GM21529 (cell line): ENCODE measurements at regions not wholly inside any gene's neighbourhood (a gene's known extent, or its start where the extent isn't known, plus 50 kb on each side); places are given as distances from the start of the nearest gene placed in this dataset.

Experiments
- ATAC-seq: cut with Tn5 transposase; IDR thresholded peaks from one replicate; pipeline ENCODE4 v1.9.1; 2021; ENCODE audit not compliant: unreplicated experiment

- no peak for ATAC-seq
These were observed 539.2 kb upstream of the PCDH9 start for GRCh38 chr13:67769063-67769986.

GRCh38 chr13:67763984-67764383, 533.8 kb upstream of the PCDH9 start:
- no peak for ATAC-seq

GRCh38 chr13:67763384-67763783, 533.2 kb upstream of the PCDH9 start:
- no peak for ATAC-seq

DNA sequence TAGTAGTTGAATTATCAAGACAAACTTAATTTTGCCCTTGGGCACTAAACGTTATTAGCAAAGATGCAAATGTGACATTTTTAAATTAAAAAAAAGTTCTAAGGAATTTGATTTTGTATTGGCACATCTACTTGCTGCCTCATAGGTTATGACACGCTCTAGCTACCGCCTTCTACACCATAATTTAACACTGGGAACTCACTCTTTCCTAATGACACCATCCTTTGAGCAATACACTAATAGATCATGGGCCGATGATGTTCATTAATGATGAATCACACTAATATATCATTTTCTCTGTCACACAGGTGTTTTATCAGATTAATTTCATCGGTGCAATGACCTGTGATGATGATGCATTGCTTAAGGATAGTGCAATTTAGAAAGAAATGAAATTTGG, 528.8 kb upstream of the PCDH9 start:
- ATAC-seq = no peak

DNA sequence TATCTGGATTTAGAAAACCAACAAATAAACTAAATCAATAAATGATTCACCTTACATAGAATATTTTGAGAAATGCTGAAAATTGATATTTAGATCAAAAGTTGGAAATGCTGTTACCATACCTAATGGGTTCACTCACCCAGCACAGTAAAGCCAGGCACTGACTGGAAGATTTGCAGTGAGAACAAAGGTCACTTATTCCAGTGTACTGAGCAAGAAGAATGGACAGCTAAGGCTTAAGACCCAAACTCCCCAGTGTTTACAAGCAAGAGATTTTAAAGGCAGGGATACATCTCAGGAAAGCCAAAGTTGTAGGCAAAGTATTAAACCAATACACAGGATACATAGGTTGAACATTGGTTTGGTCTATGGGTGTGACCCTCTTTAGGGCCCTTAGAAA, 523.9 kb upstream of the PCDH9 start:
- no peak for ATAC-seq

GRCh38 chr13:67752759-67753158, 522.6 kb upstream of the PCDH9 start:
- no peak for ATAC-seq

GRCh38 chr13:67742478-67742877, 512.3 kb upstream of the PCDH9 start:
- no peak for ATAC-seq

DNA sequence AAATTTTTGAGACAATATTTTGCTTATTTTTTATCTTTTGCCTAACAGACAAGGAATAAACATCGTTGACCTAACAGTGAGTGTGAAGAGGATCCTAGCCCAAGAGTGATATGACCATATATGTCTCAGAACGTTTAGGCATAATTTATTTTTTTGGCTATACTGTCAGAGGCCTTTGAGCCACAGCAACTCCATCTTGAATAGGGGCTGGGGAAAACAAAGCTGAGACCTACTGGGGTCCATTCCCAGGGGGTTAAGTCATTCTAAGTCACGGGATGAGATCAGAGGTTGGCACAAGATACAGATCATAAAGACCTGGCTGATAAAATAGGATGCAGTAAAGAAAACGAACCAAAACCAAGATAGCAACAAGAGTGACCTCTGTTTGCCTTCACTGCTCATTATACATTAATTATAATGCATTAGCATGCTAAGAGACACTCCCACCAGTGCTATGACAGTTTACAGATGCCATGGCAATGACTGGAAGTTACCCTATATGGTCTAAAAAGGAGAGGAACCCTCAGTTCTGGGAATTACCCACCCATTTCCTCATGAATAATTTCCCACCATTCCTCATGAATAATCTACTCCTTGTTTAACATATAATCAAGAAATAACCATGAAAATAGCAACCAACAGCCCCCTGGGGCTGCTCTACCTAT, 510.9 kb upstream of the PCDH9 start:
- ATAC-seq = no peak

DNA sequence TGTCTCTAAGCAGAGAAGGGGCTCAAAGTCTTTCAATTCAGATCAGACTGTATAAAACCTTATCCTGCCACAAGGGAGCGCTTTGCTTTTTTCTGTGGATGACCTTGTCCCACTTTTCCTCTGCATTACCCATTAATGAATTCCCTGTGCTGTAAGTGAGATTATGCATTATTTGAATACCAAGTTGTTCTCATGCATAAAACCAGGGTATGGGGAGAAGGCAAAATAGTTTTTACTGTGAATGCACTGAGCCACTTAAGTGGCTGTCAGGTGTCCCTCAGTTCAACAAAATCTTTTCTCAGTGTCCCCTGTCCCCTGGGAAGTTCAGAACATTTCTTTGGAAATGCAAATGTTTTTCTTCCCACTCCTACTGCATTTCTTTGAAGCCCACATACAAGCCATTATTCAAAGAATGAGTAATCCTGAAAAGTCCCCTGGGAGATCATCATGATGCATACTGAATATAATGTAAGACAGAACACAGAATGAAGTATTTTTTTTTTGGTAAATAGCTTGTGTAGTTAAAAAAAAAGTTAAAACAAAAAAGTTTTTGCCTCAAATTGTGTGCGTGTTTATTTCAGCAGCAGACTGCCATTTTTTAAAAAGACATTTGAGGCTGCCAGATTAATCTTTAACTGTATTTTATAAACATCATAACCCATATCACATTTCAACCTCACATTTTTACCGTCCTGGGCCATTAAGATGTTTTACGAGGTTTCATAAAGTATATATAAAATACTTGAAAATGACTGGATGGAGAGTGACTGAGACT, 506.7 kb upstream of the PCDH9 start:
- ATAC-seq = no peak

DNA sequence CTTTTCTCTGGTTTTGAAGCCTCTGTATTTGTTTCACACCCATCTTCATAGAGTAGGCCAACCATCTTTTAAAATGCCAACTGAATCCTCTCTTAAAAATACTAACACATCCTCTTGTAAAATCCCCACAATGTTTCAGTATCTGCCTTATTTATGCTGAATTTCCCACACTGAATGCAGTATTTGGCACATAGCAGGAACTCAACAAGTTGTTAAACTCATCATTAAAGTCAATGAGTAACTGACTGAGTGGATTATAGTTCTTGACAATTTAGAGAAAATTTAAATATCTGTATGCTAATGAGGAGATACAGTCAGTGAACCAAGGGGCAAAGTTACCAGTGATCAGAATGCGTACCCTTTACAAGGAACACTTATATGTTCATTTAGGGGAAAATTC, 505.5 kb upstream of the PCDH9 start:
- no peak for ATAC-seq

DNA sequence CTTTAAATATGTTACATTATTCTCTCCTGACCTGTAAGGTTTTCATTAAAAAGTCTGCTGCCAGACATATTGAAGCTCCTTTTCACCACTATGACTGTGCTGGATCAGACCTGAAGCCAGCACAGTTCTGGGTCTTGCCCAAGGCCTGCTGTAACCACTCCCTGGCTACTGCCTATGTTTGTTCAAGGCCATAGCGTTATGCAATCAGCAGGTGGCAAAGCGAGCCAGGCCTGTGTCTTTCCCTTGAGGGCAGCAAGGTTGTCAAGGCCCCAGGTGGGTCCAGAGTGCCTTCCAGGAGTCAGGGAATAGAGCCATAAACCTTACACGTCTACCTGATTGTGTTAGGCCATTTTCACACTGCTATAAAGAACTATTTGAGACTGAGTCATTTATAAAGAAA, 496.8 kb upstream of the PCDH9 start:
- ATAC-seq = no peak

DNA sequence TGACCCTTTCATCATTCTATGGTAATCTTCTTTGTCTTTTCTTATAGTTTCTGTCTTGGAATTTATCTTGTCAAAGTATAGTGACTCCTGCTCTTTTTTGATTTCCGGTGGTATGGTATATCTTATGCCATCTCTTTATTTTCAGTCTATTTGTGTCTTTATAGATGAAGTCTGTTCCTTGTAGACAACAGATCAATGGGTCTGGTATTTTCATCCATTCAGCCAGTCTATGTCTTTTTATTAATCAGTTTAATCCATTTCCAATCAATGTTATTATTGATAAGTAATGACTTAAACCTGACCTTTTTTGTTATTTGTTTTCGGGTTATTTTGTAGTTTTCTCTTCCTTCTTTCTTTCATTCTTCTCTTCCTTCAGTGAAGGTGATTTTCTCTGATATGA, 495.9 kb upstream of the PCDH9 start:
- no peak for ATAC-seq

DNA sequence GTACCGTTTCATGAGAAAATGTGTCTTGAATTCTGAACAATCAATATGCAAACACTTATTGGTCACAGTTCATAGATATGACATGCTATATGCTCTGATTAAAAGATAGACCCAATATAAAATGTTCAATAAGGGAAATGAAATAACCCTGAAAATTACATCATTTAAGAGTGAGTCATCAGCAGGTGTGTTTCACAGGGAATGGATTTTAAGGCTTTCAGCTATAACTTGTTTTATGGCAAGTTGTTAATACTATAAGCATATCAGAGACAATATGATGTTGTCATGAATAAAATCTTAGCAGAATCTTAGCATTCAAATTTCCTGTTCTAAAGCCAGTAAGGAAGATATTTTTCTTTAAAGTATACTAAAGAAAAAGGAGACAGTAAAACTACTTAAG, 483.4 kb upstream of the PCDH9 start:
- no peak for ATAC-seq

DNA sequence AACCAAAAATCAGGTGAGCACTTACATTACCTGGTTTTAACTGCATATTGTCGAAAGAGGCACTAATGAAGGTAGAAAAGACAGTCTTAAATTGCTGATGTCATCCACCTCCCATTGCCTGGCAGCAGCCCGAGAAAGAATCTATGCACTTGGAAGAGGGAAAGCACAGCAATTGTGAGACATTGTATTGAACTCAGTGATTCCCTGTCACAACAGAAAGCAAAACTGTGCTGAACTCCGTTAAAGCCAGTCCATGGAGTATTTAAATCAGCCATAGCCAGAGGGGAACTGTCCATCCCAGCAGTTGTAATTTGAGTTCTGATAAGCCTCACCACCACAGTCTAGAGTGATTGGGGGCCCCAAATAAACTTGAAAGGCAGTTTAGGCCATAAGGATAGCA, 466.6 kb upstream of the PCDH9 start:
- no peak for ATAC-seq

- no peak for ATAC-seq
These were observed 434.4 kb upstream of the PCDH9 start for GRCh38 chr13:67664502-67664901.

DNA sequence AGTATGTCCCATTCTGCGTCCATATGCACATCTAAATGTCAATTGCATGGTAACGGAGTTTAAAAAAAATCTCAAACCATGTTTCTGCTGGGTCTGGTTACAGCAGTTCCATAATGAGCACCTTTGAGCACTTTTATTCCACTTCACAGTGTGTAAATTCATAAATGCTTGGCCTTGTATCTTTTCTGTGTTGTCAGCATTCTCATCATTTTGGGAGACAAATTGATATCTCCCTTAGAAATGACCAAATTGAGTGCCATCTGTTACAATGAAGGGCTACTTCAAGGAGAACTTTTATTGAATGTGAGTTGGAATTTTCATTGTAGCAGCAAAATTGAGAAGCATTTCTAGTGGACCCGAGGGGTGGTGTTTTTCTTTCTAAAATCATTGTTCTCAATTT, 432.9 kb upstream of the PCDH9 start:
- no peak for ATAC-seq

DNA sequence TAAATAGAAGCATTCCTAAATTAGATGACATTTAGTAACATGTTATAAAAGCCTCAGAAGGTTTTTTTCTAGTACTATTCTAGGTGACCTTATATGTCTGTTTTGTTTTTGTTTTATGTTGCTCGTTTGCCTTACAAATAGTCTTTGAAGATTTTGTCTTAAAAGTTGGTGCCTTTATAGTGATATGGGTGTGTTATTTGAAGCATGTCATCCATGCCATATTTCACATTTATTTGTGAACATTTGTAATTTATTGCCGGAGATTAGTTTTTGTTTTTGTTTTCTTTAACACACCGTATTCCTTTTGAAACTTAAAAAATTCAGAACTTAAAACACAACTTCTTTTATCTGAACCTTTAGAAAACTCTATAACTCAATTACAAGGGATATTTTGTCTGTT, 422.8 kb upstream of the PCDH9 start:
- ATAC-seq = no peak

DNA sequence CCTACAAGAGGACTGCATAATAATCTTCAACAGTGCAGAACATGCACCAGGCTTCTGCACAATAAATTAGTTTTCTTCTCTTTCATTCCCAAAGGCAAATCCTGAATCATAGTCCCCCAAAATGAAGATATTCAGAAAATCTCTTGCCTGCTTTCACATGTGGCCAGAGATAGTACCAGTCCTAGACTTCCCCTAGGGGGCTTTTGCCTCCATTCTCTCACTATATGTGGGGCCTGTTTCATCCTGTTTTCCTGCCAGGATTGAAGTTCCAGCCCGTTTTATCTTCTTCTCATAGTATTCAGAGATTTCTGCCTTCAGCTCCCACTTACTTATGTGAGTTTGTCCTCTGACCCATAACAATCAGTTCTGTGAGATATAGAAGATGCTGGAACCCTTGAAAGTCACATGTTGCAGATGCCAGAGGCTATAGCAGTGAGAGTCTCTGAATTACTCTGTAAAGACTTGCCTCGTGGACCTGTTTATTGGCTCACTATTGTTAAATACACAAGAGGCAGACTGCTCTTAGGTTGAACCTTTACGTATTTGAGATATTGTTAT, 421.9 kb upstream of the PCDH9 start:
- ATAC-seq = no peak

DNA sequence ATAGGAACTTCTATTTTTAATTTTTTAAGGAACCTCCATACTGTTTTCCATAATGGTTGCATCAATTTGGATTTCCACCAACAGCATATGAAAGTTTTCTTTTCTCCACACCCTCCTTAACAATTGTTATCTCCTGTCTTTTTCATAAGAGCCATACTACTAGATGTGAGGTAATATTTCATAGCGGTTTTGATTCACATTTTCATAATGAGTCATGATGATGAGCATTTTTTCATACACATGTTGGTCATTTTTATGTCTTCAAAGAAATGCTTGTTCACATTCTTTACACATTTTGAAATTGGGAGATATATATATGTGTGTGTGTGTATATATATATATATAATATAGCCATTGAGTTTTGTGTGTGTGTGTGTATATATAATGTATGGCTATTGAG, 420.3 kb upstream of the PCDH9 start:
- no peak for ATAC-seq

GRCh38 chr13:67645874-67646467, 415.8 kb upstream of the PCDH9 start:
- no peak for ATAC-seq

DNA sequence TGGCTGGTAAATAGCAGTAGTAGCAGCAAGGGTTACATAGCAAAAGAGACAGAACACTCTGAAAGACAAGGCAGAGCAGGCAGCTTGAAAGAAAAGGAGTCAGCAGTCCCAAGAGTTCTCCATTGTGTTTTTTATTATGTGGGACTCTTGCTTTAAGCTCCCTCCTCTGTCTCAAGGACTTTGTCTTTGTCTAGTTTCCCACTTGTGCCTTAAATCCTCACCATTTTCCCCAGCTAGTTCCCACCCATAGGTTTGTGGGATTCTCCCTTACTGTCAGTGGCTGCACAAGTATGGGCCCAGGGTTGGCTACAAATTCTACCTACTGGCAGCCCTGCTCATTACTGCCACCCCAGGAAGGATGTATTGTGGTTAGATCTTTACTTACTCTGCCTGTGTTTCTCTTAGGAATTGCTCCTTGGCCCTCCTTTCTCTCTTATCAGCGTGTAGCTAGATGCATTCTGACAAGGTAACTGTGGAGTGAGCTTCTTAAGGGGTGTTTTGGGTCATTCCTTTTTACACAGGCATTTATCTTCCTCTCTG, 413.4 kb upstream of the PCDH9 start:
- ATAC-seq = no peak
